HL-60 (cell line): ENCODE measurements at regions not wholly inside any gene's neighbourhood (a gene's known extent, or its start where the extent isn't known, plus 50 kb on each side); places are given as distances from the start of the nearest gene placed in this dataset.

Experiments
- DNase-seq, 2 experiments: peaks; one replicate each; pipeline ENCODE4 v3.0.0-alpha.2; 2010 to 2020; ENCODE audit warnings: low read depth in 1 of 2, low spot score in 1 of 2
- H3K27ac ChIP-seq: fragments of 250-450 bp; sonication (Bioruptor Pico); replicated peaks from 2 replicates; pipeline ENCODE4 v1.5.1; 2020; ENCODE audit warnings: mild to moderate bottlenecking, moderate library complexity
- H3K27me3 ChIP-seq: fragments of 250-450 bp; sonication (Bioruptor Pico); 2 replicates; pipeline ENCODE4 v1.5.1; 2021; ENCODE audit warnings: mild to moderate bottlenecking, moderate library complexity; ENCODE audit not compliant: insufficient read depth, poor library complexity, severe bottlenecking
- H3K4me3 ChIP-seq: replicated peaks from 2 replicates; pipeline ENCODE4 v1.5.1; 2011; ENCODE audit warnings: mild to moderate bottlenecking, control low read depth, low read length; ENCODE audit not compliant: insufficient read depth
- CTCF ChIP-seq: IDR thresholded peaks from one replicate; pipeline ENCODE4 v1.5.1; 2011; ENCODE audit warnings: low read length, control low read depth, inconsistent platforms; ENCODE audit not compliant: insufficient read depth
- GABPA ChIP-seq: IDR thresholded peaks from 2 replicates; pipeline ENCODE4 v1.6.1; 2012; ENCODE audit warnings: low read depth
- POLR2AphosphoS5 ChIP-seq: IDR thresholded peaks from 2 replicates; pipeline ENCODE4 v1.6.1; 2012; ENCODE audit warnings: low read depth
- SPI1 ChIP-seq: IDR thresholded peaks from 2 replicates; pipeline ENCODE4 v1.6.1; 2012; ENCODE audit warnings: low read depth, mild to moderate bottlenecking, borderline replicate concordance
- TF ChIP-seq, protein P1 (sequence below): IDR thresholded peaks from 2 replicates; pipeline ENCODE4 v1.6.1; 2012; ENCODE audit warnings: low read depth; ENCODE audit not compliant: insufficient replicate concordance

GRCh38 chr14:101398011-101398410, 163.3 kb upstream of the DIO3 start:
- DNase-seq, result no peak
- Histone ChIP-seq H3K27ac (no peak overlapping the region), H3K4me3 (no peak overlapping the region), H3K27me3 (peaks cover 4% of the 10 kb centered on the region)
- no peak for TF ChIP-seq CTCF
- no peak for TF ChIP-seq SPI1
- TF ChIP-seq, protein P1, sequence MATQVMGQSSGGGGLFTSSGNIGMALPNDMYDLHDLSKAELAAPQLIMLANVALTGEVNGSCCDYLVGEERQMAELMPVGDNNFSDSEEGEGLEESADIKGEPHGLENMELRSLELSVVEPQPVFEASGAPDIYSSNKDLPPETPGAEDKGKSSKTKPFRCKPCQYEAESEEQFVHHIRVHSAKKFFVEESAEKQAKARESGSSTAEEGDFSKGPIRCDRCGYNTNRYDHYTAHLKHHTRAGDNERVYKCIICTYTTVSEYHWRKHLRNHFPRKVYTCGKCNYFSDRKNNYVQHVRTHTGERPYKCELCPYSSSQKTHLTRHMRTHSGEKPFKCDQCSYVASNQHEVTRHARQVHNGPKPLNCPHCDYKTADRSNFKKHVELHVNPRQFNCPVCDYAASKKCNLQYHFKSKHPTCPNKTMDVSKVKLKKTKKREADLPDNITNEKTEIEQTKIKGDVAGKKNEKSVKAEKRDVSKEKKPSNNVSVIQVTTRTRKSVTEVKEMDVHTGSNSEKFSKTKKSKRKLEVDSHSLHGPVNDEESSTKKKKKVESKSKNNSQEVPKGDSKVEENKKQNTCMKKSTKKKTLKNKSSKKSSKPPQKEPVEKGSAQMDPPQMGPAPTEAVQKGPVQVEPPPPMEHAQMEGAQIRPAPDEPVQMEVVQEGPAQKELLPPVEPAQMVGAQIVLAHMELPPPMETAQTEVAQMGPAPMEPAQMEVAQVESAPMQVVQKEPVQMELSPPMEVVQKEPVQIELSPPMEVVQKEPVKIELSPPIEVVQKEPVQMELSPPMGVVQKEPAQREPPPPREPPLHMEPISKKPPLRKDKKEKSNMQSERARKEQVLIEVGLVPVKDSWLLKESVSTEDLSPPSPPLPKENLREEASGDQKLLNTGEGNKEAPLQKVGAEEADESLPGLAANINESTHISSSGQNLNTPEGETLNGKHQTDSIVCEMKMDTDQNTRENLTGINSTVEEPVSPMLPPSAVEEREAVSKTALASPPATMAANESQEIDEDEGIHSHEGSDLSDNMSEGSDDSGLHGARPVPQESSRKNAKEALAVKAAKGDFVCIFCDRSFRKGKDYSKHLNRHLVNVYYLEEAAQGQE, result no peak
- no peak for TF ChIP-seq POLR2AphosphoS5
- TF ChIP-seq GABPA, result no peak

DNA sequence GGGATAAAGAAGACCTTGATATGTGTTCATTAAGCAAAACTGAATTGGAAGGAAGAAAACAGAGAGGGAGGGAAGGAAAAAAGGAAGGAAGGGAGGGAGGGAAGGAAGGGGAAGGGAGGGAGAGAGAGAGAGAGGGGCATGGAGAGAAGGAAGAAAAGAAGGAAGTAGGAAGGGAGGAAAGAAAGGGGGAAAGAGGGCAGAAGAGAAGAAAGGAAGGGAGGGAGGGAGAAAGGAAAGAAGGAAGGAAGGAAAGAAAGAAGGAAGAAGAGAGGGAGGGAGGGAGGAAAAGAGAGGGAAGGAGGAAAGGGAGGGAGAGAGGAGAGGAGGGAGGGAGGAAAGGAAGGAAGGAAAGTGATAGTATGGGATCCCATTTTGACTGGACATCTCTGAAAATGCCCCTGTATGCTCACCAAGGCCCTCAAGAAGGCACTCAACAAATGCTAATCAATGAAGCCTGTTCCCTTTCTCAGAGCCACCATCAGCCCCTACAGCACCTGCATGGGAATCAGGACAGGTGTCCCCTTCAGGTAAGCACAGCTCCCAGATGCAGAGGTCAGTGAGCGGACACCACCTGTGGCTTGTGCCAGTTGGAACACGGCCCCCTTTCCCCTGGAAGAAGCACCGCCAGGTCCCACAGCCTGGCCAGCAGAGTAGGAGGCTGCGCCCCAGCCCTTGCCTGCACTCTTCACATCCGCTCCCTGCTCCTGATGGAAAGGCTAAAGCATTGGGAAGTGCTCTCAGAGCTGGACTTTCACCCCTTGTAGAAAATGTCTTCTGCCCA, 161.4 kb upstream of the DIO3 start:
- TF ChIP-seq SPI1, result no peak
- H3K4me3 ChIP-seq, result no peak overlapping the region
- DNase-seq, result no peak
- H3K27me3 ChIP-seq, result peaks cover 3% of the 10 kb centered on the region
- H3K27ac ChIP-seq, result no peak overlapping the region

- H3K27ac ChIP-seq, result no peak overlapping the region
- no peak for DNase-seq
- TF ChIP-seq POLR2AphosphoS5 (no peak), GABPA (no peak), SPI1 (no peak), CTCF (no peak)
- TF ChIP-seq, protein P1, result no peak
- no peak overlapping the region for H3K4me3 ChIP-seq
- H3K27me3 ChIP-seq, result peaks cover 3% of the 10 kb centered on the region
Observed at GRCh38 chr14:101400830-101401229, 160.5 kb upstream of the DIO3 start.

GRCh38 chr14:101402936-101403660, 158.2 kb upstream of the DIO3 start:
- H3K4me3 ChIP-seq, result no peak overlapping the region
- TF ChIP-seq, protein P1, result no peak
- TF ChIP-seq POLR2AphosphoS5 (no peak), GABPA (no peak), CTCF (no peak), SPI1 (no peak)
- H3K27me3 ChIP-seq, result peaks cover 3% of the 10 kb centered on the region
- no peak for DNase-seq
- H3K27ac ChIP-seq, result no peak overlapping the region
